WTC11 (cell line): ENCODE measurements at regions not wholly inside any gene's neighbourhood (a gene's known extent, or its start where the extent isn't known, plus 50 kb on each side); places are given as distances from the start of the nearest gene placed in this dataset.

Source experiments
- FOXJ3 ChIP-seq: sonication (generic); formaldehyde crosslinking; IDR thresholded peaks from 2 replicates; pipeline ENCODE4 v1.9.0; 2021; ENCODE audit warnings: missing genetic modification reagents, mild to moderate bottlenecking, borderline replicate concordance
- GABPB1 ChIP-seq: sonication (generic); formaldehyde crosslinking; IDR thresholded peaks from 2 replicates; pipeline ENCODE4 v1.8.1; 2023; ENCODE audit warnings: mild to moderate bottlenecking, missing genetic modification reagents
- JUN ChIP-seq: sonication (generic); formaldehyde crosslinking; IDR thresholded peaks from 2 replicates; pipeline ENCODE4 v1.8.0; 2023; ENCODE audit warnings: mild to moderate bottlenecking, missing genetic modification reagents
- KAT7 ChIP-seq: sonication (generic); formaldehyde crosslinking; IDR thresholded peaks from 2 replicates; pipeline ENCODE4 v1.8.1; 2023; ENCODE audit warnings: missing genetic modification reagents, mild to moderate bottlenecking, borderline replicate concordance
- SP1 ChIP-seq: sonication (generic); formaldehyde crosslinking; conservative IDR thresholded peaks from 2 replicates; pipeline ENCODE4 v1.8.1; 2022; ENCODE audit warnings: missing genetic modification reagents
- TCF7 ChIP-seq: sonication (generic); formaldehyde crosslinking; IDR thresholded peaks from 2 replicates; pipeline ENCODE4 v1.8.0; 2022; ENCODE audit warnings: mild to moderate bottlenecking, low read depth, missing genetic modification reagents, moderate library complexity
- ZNF317 ChIP-seq: sonication (generic); formaldehyde crosslinking; IDR thresholded peaks from 2 replicates; pipeline ENCODE4 v1.8.1; 2023; ENCODE audit warnings: low read depth, mild to moderate bottlenecking, moderate library complexity, missing genetic modification reagents, borderline replicate concordance
- TF ChIP-seq, protein P1 (sequence below): sonication (generic); formaldehyde crosslinking; IDR thresholded peaks from 2 replicates; pipeline ENCODE4 v1.8.1; 2022; ENCODE audit warnings: low read depth, missing genetic modification reagents, borderline replicate concordance
- TF ChIP-seq, protein P2 (sequence below): fragments of 200-600 bp; IDR thresholded peaks from 2 replicates; pipeline ENCODE4 v1.8.0; 2022; ENCODE audit warnings: antibody characterized with exemption
- TF ChIP-seq, protein P3 (sequence below): sonication (generic); formaldehyde crosslinking; IDR thresholded peaks from 2 replicates; pipeline ENCODE4 v1.8.1; 2022; ENCODE audit warnings: missing genetic modification reagents, borderline replicate concordance
- TF ChIP-seq, protein P4 (sequence below): sonication (generic); formaldehyde crosslinking; IDR thresholded peaks from 2 replicates; pipeline ENCODE4 v1.8.1; 2022; ENCODE audit warnings: mild to moderate bottlenecking, moderate library complexity, missing genetic modification reagents
- TF ChIP-seq, protein P5 (sequence below): sonication (generic); formaldehyde crosslinking; IDR thresholded peaks from 2 replicates; pipeline ENCODE4 v1.8.1; 2023; ENCODE audit warnings: mild to moderate bottlenecking, moderate library complexity, missing genetic modification reagents

DNA sequence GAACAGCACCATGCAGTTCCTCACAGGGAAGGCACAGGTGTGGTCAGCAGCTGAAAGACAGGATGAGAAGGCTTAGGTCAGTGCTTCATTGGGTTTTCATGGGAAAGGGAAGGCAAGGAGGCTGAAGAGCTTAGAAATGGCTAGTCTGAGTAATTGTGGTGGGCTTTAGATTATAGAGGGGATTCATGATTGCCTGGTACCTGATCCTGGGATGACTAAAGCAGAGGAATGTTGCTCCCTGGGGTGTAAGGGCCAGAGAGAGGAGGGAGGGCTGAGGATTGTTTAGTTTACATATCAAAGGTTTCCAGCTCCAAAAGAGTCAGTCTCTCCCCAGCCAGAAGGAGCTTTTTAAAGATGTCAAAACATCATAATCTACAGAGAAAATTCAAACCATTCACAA is 396.3 kb upstream of the POM121L12 start:
- TF ChIP-seq SP1 (CRISPR knock-in tag) (no peak), GABPB1 (CRISPR knock-in tag) (no peak), ZNF317 (CRISPR knock-in tag) (no peak), JUN (CRISPR knock-in tag) (no peak), TCF7 (no peak), KAT7 (CRISPR knock-in tag) (no peak), FOXJ3 (CRISPR knock-in tag) (no peak)
- TF ChIP-seq, protein P1, sequence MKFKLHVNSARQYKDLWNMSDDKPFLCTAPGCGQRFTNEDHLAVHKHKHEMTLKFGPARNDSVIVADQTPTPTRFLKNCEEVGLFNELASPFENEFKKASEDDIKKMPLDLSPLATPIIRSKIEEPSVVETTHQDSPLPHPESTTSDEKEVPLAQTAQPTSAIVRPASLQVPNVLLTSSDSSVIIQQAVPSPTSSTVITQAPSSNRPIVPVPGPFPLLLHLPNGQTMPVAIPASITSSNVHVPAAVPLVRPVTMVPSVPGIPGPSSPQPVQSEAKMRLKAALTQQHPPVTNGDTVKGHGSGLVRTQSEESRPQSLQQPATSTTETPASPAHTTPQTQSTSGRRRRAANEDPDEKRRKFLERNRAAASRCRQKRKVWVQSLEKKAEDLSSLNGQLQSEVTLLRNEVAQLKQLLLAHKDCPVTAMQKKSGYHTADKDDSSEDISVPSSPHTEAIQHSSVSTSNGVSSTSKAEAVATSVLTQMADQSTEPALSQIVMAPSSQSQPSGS (CRISPR knock-in tag) = no peak
- TF ChIP-seq, protein P2, sequence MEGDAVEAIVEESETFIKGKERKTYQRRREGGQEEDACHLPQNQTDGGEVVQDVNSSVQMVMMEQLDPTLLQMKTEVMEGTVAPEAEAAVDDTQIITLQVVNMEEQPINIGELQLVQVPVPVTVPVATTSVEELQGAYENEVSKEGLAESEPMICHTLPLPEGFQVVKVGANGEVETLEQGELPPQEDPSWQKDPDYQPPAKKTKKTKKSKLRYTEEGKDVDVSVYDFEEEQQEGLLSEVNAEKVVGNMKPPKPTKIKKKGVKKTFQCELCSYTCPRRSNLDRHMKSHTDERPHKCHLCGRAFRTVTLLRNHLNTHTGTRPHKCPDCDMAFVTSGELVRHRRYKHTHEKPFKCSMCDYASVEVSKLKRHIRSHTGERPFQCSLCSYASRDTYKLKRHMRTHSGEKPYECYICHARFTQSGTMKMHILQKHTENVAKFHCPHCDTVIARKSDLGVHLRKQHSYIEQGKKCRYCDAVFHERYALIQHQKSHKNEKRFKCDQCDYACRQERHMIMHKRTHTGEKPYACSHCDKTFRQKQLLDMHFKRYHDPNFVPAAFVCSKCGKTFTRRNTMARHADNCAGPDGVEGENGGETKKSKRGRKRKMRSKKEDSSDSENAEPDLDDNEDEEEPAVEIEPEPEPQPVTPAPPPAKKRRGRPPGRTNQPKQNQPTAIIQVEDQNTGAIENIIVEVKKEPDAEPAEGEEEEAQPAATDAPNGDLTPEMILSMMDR = no peak
- TF ChIP-seq, protein P3, sequence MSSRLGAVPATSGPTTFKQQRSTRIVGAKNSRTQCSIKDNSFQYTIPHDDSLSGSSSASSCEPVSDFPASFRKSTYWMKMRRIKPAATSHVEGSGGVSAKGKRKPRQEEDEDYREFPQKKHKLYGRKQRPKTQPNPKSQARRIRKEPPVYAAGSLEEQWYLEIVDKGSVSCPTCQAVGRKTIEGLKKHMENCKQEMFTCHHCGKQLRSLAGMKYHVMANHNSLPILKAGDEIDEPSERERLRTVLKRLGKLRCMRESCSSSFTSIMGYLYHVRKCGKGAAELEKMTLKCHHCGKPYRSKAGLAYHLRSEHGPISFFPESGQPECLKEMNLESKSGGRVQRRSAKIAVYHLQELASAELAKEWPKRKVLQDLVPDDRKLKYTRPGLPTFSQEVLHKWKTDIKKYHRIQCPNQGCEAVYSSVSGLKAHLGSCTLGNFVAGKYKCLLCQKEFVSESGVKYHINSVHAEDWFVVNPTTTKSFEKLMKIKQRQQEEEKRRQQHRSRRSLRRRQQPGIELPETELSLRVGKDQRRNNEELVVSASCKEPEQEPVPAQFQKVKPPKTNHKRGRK (CRISPR knock-in tag) = no peak
- TF ChIP-seq, protein P4, sequence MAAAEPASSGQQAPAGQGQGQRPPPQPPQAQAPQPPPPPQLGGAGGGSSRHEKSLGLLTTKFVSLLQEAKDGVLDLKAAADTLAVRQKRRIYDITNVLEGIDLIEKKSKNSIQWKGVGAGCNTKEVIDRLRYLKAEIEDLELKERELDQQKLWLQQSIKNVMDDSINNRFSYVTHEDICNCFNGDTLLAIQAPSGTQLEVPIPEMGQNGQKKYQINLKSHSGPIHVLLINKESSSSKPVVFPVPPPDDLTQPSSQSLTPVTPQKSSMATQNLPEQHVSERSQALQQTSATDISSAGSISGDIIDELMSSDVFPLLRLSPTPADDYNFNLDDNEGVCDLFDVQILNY = no peak
- TF ChIP-seq, protein P5, sequence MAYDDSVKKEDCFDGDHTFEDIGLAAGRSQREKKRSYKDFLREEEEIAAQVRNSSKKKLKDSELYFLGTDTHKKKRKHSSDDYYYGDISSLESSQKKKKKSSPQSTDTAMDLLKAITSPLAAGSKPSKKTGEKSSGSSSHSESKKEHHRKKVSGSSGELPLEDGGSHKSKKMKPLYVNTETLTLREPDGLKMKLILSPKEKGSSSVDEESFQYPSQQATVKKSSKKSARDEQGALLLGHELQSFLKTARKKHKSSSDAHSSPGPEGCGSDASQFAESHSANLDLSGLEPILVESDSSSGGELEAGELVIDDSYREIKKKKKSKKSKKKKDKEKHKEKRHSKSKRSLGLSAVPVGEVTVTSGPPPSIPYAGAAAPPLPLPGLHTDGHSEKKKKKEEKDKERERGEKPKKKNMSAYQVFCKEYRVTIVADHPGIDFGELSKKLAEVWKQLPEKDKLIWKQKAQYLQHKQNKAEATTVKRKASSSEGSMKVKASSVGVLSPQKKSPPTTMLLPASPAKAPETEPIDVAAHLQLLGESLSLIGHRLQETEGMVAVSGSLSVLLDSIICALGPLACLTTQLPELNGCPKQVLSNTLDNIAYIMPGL (CRISPR knock-in tag) = no peak
